Inferior parietal cortex (tissue), 1 donor: ENCODE measurements at regions not wholly inside any gene's neighbourhood (a gene's known extent, or its start where the extent isn't known, plus 50 kb on each side); places are given as distances from the start of the nearest gene placed in this dataset.

Experiments
- DNase-seq: peaks from one replicate; pipeline ENCODE4 v3.0.0-alpha.2; 2016; ENCODE audit errors: extremely low spot score

- DNase-seq, result no peak
Measured at GRCh38 chr4:57491388-57491787, 381.2 kb upstream of the IGFBP7 start.

GRCh38 chr4:57490520-57491255 lies 380.5 kb upstream of the IGFBP7 start:
- no peak for DNase-seq

GRCh38 chr4:57488366-57489162 lies 378.4 kb upstream of the IGFBP7 start:
- no peak for DNase-seq

GRCh38 chr4:57475424-57475823 lies 365.2 kb upstream of the IGFBP7 start:
- DNase-seq, result no peak

- DNase-seq, result no peak
Measured at GRCh38 chr4:57465321-57466056, 355.3 kb upstream of the IGFBP7 start.

- DNase-seq, result no peak
Measured at GRCh38 chr4:57462843-57463242, 352.7 kb upstream of the IGFBP7 start.

GRCh38 chr4:57460967-57461366 lies 350.8 kb upstream of the IGFBP7 start:
- no peak for DNase-seq

GRCh38 chr4:57448901-57449300 lies 338.7 kb upstream of the IGFBP7 start:
- no peak for DNase-seq

GRCh38 chr4:57448452-57448851 lies 338.3 kb upstream of the IGFBP7 start:
- DNase-seq, result no peak

- DNase-seq, result no peak
Measured at GRCh38 chr4:57446266-57446665, 336.1 kb upstream of the IGFBP7 start.

- DNase-seq, result no peak
Measured at GRCh38 chr4:57445686-57446085, 335.5 kb upstream of the IGFBP7 start.

GRCh38 chr4:57444671-57445070 lies 334.5 kb upstream of the IGFBP7 start:
- no peak for DNase-seq

GRCh38 chr4:57443787-57444186 lies 333.6 kb upstream of the IGFBP7 start:
- DNase-seq, result no peak

GRCh38 chr4:57443308-57443707 lies 333.1 kb upstream of the IGFBP7 start:
- DNase-seq, result no peak

GRCh38 chr4:57442831-57443291 lies 332.7 kb upstream of the IGFBP7 start:
- peak; percentile 73 for DNase-seq

GRCh38 chr4:57442241-57442640 lies 332.1 kb upstream of the IGFBP7 start:
- no peak for DNase-seq

- DNase-seq, result no peak
Measured at GRCh38 chr4:57437649-57438048, 327.5 kb upstream of the IGFBP7 start.

GRCh38 chr4:57435300-57435699 lies 325.1 kb upstream of the IGFBP7 start:
- DNase-seq, result no peak

GRCh38 chr4:57430726-57431125 lies 320.5 kb upstream of the IGFBP7 start:
- DNase-seq, result no peak

GRCh38 chr4:57426779-57427395 lies 316.7 kb upstream of the IGFBP7 start:
- DNase-seq, result peak; percentile 85

- DNase-seq, result no peak
Measured at GRCh38 chr4:57425610-57426009, 315.4 kb upstream of the IGFBP7 start.
